B cell (primary cell): ENCODE measurements at regions not wholly inside any gene's neighbourhood (a gene's known extent, or its start where the extent isn't known, plus 50 kb on each side); places are given as distances from the start of the nearest gene placed in this dataset.

Experiments used
- EZH2 ChIP-seq: IDR thresholded peaks from 2 replicates; pipeline ENCODE4 v1.6.1; 2012; ENCODE audit warnings: borderline replicate concordance, low read depth, mild to moderate bottlenecking, moderate library complexity, low read length; ENCODE audit not compliant: insufficient read depth, poor library complexity, severe bottlenecking
- TF ChIP-seq, protein P1 (sequence below): fragments of 200-600 bp; IDR thresholded peaks from one replicate; pipeline ENCODE4 v1.8.0; 2022; ENCODE audit warnings: antibody characterized with exemption, mild to moderate bottlenecking

- TF ChIP-seq, protein P1, sequence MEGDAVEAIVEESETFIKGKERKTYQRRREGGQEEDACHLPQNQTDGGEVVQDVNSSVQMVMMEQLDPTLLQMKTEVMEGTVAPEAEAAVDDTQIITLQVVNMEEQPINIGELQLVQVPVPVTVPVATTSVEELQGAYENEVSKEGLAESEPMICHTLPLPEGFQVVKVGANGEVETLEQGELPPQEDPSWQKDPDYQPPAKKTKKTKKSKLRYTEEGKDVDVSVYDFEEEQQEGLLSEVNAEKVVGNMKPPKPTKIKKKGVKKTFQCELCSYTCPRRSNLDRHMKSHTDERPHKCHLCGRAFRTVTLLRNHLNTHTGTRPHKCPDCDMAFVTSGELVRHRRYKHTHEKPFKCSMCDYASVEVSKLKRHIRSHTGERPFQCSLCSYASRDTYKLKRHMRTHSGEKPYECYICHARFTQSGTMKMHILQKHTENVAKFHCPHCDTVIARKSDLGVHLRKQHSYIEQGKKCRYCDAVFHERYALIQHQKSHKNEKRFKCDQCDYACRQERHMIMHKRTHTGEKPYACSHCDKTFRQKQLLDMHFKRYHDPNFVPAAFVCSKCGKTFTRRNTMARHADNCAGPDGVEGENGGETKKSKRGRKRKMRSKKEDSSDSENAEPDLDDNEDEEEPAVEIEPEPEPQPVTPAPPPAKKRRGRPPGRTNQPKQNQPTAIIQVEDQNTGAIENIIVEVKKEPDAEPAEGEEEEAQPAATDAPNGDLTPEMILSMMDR, result no peak
- TF ChIP-seq EZH2, result no peak
Observed at GRCh38 chr13:106942563-106942962, 374.6 kb upstream of the ARGLU1 start.
